ENCODE measurements at regions not wholly inside any gene's neighbourhood (a gene's known extent, or its start where the extent isn't known, plus 50 kb on each side); places are given as distances from the start of the nearest gene placed in this dataset.
A peak's percentile ranks its signal among the peaks of the same experiment; 100 is the strongest.

- DNase-seq (ENCODE audit: low spot score), result peak; percentile 53
Observed at GRCh38 chr3:84074767-84075166, 884.0 kb upstream of the CADM2 start.

GRCh38 chr3:84077479-84077878 lies 881.3 kb upstream of the CADM2 start:
- peak; percentile 3 for DNase-seq (ENCODE audit: low spot score)

- no peak for DNase-seq (ENCODE audit: low spot score)
Observed at GRCh38 chr3:84082726-84083125, 876.1 kb upstream of the CADM2 start.

DNA sequence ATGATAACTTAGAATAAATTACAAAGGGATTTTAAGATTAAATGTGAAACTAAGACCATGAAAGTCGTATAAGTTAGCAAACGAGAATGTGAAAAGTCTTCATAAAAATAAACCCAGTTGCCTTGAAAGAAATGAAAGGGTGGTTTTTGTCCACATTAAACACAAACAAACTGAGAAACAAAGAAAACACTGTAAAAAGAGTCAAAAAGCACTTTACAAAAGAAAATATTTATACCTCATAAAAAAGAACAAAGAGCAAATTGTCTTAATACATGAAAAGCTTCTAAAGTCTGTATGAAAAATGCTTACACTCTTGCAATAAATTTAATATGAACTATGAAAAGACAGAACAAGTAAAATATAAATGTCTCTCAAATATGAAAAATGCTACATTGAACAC lies 865.9 kb upstream of the CADM2 start:
- DNase-seq (ENCODE audit: low spot score), result no peak

GRCh38 chr3:84096188-84096587 lies 862.6 kb upstream of the CADM2 start:
- DNase-seq (ENCODE audit: low spot score), result no peak

- no peak for DNase-seq (ENCODE audit: low spot score)
Observed at GRCh38 chr3:84100861-84101260, 857.9 kb upstream of the CADM2 start.

GRCh38 chr3:84108442-84108971 lies 850.3 kb upstream of the CADM2 start:
- DNase-seq (ENCODE audit: low spot score), result peak; percentile 80

- no peak for DNase-seq (ENCODE audit: low spot score)
Observed at GRCh38 chr3:84109911-84110310, 848.9 kb upstream of the CADM2 start.

DNA sequence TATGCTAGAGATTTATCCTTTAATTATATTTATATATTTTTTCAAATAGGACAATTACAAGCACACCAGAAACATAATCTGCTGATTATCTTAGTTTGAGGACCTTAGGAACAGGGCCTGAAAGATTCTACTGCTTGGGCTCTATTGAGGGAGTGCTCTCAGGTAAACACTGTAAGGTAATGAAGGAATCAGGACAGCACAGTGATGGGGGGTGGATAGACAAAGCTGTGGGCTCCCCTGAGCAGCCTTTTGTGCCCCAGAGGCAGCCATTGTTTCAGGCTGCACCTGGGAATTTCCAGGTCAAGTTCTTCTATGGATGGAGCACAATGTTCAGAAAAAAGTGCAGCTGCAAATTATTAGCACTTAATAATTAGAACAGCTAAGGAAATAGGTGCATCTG lies 848.0 kb upstream of the CADM2 start:
- DNase-seq (ENCODE audit: low spot score), result no peak

DNA sequence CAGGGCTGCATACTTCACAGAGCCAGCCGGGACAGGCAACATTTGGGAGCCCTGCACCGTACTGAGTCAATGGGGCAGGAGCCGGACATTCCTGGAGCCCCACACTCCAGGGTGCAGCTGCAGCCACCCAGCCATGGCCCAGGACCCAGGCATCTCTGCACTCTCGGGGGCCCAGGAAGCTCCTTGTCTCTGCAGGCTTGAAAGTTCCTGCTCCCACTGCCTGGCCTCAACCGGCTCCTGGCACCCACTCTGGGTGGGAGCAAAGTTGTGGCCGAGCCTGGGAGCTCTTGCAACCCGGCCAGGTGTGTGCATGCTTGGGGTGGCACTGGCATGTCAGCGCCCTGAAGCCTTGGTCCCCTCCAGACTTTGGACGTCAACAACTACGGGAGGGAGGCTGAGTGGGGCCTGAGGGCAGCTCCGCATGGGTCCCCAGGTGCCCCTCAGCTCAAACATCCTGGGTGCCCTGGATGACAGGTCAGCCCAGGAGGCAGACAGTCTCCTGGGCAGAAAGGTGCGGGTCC lies 833.5 kb upstream of the CADM2 start:
- no peak for DNase-seq (ENCODE audit: low spot score)

GRCh38 chr3:84125760-84126159 lies 833.0 kb upstream of the CADM2 start:
- no peak for DNase-seq (ENCODE audit: low spot score)

GRCh38 chr3:84126160-84126559 lies 832.6 kb upstream of the CADM2 start:
- no peak for DNase-seq (ENCODE audit: low spot score)

GRCh38 chr3:84128024-84128423 lies 830.8 kb upstream of the CADM2 start:
- DNase-seq (ENCODE audit: low spot score), result no peak

GRCh38 chr3:84136425-84136824 lies 822.4 kb upstream of the CADM2 start:
- peak; percentile 1 for DNase-seq (ENCODE audit: low spot score)

GRCh38 chr3:84140631-84141030 lies 818.2 kb upstream of the CADM2 start:
- DNase-seq (ENCODE audit: low spot score), result no peak

DNA sequence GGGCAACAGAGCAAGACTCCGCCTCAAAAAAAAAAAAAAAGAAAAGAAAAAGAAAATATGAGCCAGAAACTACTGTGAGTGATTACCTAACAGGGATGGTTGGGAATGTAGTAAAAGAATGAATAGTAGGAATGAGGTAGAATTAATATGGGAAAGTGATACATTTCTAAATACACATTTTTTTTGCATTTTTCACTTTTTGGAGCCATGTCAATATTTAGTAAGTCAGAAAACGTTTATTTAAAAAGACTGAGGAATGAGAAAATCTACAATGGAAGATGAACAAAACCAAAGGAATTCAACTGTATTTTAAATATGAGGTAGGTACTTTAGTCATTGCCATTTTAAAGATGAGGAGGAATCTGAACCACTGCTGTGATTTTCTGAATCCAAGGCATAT lies 817.2 kb upstream of the CADM2 start:
- no peak for DNase-seq (ENCODE audit: low spot score)

- no peak for DNase-seq (ENCODE audit: low spot score)
Observed at GRCh38 chr3:84165328-84165727, 793.5 kb upstream of the CADM2 start.

- no peak for DNase-seq (ENCODE audit: low spot score)
Observed at GRCh38 chr3:84175449-84175848, 783.3 kb upstream of the CADM2 start.

DNA sequence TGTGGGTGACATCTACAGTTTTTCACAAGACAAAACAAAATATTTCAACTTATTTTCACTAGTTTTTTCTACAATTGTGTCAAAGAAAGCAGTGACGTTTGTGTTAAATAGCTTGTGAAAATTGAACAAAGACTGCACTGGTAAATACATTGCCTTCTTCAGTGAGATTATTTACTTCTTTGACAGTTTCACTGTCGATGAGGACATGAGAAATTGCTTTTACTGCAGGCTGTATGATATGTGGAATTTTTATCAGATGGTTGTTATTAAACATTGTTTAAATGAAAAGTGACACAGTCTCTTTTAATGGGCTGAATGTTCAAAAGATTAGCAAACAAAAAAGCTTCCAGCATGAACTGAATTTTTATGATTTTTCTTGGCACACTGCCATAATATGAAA lies 773.9 kb upstream of the CADM2 start:
- no peak for DNase-seq (ENCODE audit: low spot score)

DNA sequence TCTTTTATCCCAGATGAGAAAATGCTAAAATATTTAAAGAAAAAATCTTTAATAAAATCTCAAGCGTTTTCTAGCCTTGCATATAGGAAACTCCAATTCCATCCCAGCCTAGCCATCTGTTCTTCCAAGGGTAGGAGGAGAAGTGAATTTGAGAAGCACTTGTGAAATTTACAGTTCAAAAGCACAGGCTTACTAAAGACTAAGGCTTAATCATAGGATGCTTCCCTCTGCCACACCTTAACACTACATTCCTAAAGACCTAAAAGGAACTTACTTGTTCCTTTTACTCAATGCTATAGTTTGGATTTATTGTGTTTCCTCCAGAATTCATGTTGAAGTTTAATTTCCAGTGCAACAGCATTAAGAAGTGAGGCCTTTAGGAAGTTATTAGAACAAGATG lies 764.8 kb upstream of the CADM2 start:
- DNase-seq (ENCODE audit: low spot score), result no peak

DNA sequence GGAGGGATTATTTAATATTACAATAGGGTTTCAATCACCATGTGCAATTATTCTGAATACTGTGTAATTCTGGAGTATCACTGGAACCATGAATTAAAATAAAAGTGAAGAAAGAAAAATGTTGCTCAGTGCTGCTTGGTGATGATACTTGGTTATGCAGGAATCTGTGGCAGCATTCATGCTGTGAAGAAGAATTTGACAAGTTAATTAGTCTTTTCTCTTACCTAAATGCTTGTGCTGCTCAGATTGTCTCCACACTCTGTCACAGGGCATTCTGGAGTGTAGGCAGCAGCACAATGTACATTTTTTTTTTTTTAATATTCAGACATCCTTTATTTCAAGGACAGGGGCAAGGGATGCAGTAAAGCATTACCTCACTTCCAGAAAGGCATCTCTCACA lies 749.3 kb upstream of the CADM2 start:
- DNase-seq (ENCODE audit: low spot score), result no peak

DNA sequence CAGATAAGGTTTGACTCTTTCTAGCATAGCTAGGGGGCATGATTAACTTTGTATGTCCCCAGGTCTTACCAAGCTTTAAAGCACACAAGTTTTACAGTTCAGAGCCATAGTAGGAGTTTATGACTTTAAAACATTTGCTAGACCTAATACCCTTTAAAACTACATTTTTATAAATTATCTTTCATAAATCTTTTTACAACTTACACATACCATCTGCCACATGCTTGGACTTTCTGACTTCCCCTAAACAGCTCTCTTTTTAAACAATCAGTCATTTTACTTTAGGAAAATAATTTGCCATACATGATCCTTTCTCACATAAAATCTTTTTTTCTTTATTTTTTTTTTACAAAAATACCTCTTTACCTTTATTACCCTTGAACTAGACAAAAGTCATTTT lies 735.3 kb upstream of the CADM2 start:
- DNase-seq (ENCODE audit: low spot score), result no peak

GRCh38 chr3:84224262-84224661 lies 734.5 kb upstream of the CADM2 start:
- DNase-seq (ENCODE audit: low spot score), result no peak

DNA sequence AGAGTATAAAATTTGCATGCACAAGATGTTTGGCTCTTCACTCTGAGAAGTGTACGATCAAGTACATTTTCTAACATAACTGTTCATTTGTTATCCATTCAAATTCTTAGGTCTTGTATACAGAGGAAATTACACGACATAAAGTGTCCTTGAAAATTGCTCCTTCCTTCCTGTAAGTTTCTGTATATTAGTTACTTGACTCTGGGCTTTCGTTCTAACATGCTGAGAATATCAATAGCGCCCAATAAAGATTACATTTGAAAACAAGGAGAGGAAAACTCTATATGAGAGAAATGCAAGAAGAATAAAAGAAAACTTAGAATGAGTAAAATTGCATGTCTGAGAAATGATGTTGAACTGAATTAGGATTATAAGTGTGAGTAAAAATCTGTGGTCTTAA lies 722.5 kb upstream of the CADM2 start:
- no peak for DNase-seq (ENCODE audit: low spot score)

DNA sequence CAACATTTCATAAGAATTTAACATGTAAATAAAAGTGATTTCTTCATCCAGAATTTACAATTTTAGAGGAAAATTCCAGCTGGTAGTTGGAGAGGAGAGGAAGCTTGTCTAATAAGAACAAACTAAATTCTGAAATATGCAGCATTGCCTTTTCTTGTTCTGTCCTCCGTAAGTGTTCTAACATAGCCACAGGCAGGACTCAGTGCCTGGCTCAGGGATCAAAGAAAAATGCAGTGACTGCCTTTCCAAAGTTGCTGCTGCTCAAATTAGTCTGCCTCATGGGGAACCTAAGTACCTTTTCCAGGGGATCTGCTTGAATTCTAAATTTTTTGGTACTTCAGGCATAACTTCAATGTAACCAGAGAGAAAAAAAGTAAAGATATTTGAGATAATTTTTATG lies 713.0 kb upstream of the CADM2 start:
- DNase-seq (ENCODE audit: low spot score), result no peak

Measured in kidney tubule cell (primary cell).